ENCODE measurements at regions not wholly inside any gene's neighbourhood (a gene's known extent, or its start where the extent isn't known, plus 50 kb on each side); places are given as distances from the start of the nearest gene placed in this dataset.
"Not testable (repeated sequence)": the region's sequence is repeated elsewhere in the genome, so short reads cannot be mapped to it uniquely, and the experiment has no call there.

DNA sequence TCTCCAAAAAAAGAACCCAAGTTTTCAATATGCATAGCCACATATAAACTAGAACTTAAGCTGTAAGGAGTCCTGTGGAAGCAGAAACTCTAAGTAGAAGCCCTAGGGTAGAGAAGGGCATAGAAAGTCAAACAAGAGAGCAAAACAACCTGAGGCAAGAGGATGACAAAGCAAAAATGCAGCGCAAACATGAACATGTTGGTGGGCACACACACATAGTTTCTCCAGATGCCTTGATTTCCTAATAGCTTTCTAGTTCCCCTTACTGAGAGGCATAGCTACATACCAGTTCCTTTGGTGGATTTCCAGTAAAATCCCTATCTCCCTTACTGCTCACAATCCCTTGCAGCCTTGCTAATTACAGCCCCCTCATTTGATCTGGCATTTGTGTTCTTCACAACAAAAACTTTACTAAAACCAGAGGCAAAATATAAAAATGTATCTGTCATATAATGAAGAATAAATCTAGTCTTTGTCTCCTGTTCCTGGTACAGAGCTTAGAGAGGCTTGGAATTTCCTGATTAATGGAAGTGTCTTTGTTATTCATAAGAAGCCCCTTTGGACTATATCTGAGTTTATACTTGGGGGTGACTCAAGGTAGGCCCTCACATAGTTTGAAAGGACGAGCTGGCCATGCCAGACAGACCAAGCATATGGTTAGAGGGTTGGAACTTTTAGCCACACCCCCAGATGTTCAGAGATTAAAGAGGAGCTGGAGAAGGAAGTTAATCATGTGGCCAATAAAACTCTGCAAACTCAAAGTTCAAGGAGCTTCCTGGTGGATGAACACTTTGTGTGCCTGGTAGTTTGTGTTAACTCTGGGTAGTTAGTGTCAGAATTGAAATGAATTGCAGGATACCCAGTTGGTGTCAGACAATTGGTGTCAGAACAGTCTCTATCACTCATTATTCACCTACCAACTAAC is 52.7 kb upstream of the ZCCHC13 start:
- no peak for DNase-seq (ENCODE audit: low read depth in 4 of 4, low spot score in 2 of 4)

GRCh38 chrX:74250574-74250973 is 53.4 kb upstream of the ZCCHC13 start:
- DNase-seq (ENCODE audit: low read depth in 4 of 4, low spot score in 2 of 4): no peak

DNA sequence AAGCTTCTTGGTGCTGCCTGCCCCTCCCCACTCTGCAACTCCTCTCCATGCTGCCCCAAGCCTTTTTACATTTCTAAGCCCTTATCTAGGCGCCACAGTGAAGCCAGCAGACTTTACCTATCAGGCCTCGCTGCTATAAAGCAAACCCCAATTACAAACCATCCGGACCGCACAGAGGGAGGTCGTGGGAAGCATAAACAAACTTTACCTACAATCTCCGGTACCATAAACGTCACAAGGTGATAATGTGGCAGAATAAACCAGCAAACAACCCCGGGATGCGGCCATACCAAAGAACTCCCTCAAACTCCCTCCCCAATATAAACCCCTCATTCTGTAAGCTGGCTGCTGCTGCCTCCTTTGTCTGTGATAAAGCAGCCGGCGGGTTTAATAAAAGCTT is 54.0 kb upstream of the ZCCHC13 start:
- no peak for DNase-seq (ENCODE audit: low read depth in 4 of 4, low spot score in 2 of 4)

GRCh38 chrX:74248889-74249288 is 55.1 kb upstream of the ZCCHC13 start:
- DNase-seq (ENCODE audit: low read depth in 4 of 4, low spot score in 2 of 4): no peak

- no peak for DNase-seq (ENCODE audit: low read depth in 4 of 4, low spot score in 2 of 4)
Observed at GRCh38 chrX:74246524-74246923, 57.5 kb upstream of the ZCCHC13 start.

GRCh38 chrX:74242484-74243138 is 61.4 kb upstream of the ZCCHC13 start:
- no peak for DNase-seq (ENCODE audit: low read depth in 4 of 4, low spot score in 2 of 4)

DNA sequence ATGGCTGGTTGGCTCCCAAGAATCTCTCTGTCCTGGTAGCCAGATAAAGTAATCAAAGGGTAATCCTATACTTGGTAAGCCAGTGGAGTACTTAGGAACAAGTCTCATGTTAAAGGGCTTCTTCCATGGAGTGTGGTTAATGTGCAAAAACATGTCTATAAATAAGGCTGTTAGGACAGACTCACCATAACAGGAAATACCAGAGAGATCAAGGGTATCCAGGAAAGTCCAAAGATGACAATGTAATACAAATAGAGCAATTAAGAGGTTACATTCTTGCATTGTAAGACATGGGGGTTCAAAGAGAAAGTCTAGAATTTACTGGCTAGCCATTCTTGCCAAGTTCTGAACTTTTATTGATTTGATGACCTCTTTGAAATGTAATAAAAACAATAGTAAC is 61.9 kb upstream of the ZCCHC13 start:
- no peak for DNase-seq (ENCODE audit: low read depth in 4 of 4, low spot score in 2 of 4)

DNA sequence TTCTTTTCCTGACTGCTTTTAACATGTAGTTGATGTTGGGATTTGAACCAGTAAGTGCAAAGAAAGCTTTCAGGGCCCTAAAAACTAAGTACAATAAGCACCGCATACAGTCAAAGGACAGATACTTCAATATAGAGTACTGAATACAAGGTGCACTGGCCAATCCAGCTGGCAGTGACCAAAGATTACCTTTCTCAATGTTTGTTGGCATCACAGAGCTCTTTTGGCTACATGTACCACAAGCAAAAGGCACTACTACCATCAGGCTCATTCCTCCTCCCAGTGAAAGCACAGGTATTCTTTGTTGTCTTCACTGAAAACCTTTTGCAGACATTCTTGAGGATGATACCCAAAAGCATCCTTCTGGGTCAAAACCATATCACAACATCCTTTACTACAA is 65.2 kb upstream of the ZCCHC13 start:
- DNase-seq (ENCODE audit: low read depth in 4 of 4, low spot score in 2 of 4): no peak

DNA sequence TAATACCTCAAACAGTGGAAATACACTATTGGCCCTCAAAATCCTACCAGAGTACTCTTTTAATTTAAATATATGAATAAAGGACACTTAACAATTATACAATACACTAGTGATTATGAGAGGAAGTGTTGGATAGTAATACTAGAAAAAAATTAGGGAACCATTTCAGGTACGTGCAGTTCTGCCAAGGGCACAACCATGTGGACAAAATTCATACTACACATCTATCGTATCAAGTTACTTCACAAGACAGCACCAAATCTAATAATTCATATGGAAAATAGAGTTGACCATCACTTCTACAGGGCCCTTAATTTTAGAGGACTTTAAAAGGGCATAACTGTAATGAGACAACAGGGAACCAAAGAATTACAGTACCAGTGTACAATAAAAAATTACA is 69.2 kb upstream of the ZCCHC13 start:
- no peak for DNase-seq (ENCODE audit: low read depth in 4 of 4, low spot score in 2 of 4)

- DNase-seq (ENCODE audit: low read depth in 4 of 4, low spot score in 2 of 4): no peak
Observed at GRCh38 chrX:74232859-74233258, 71.1 kb upstream of the ZCCHC13 start.

DNA sequence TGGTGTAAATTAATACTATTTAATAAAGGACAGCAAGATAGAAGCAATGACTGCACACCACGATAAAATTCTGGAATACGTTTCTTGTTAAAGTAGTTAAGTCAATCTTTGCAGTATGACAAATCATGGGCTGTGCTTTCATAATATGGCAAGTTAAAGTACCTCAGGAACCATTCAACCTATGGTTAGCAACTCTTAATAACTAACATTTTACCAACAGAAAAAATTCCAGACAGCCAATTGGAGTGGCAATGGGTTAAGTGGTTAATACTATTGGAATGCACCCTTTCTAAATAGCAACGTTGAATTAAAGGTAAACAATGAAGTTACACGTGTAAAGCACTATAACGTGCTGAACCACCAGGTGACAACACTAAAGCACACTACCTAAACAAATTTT is 72.4 kb upstream of the ZCCHC13 start:
- no peak for DNase-seq (ENCODE audit: low read depth in 4 of 4, low spot score in 2 of 4)

- no peak for DNase-seq (ENCODE audit: low read depth in 4 of 4, low spot score in 2 of 4)
Observed at GRCh38 chrX:74230094-74230493, 73.9 kb upstream of the ZCCHC13 start.

- no peak for DNase-seq (ENCODE audit: low read depth in 4 of 4, low spot score in 2 of 4)
Observed at GRCh38 chrX:74225111-74225510, 78.9 kb upstream of the ZCCHC13 start.

DNA sequence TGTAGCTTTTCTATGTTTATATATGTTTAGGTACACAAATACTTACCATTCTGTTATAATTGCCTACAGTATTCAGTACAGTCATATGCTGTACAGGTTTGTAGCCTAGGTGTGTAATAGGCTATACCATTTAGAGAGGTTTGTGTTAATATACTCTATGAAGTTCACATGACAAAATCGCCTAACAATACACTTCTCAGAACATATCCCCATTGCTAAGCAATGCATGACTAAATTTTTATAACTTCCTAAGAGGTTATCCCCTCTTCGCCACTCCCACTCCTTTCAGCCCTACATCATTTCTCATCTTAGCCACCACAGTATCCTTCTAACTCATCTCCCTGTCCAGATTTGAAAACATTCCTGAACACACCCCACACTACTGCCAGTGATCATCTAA is 83.7 kb upstream of the ZCCHC13 start:
- DNase-seq (ENCODE audit: low read depth in 4 of 4, low spot score in 2 of 4): no peak

- DNase-seq (ENCODE audit: low read depth in 4 of 4, low spot score in 2 of 4): no peak
Observed at GRCh38 chrX:74218895-74219294, 85.1 kb upstream of the ZCCHC13 start.

GRCh38 chrX:74216421-74216820 is 87.6 kb upstream of the ZCCHC13 start:
- DNase-seq (ENCODE audit: low read depth in 4 of 4, low spot score in 2 of 4): no peak

- no peak for DNase-seq (ENCODE audit: low read depth in 4 of 4, low spot score in 2 of 4)
Observed at GRCh38 chrX:74211911-74212310, 92.1 kb upstream of the ZCCHC13 start.

GRCh38 chrX:74207539-74207938 is 96.4 kb upstream of the ZCCHC13 start:
- no peak for DNase-seq (ENCODE audit: low read depth in 4 of 4, low spot score in 2 of 4)

- DNase-seq (ENCODE audit: low read depth in 4 of 4, low spot score in 2 of 4): no peak
Observed at GRCh38 chrX:74195605-74196004, 108.4 kb upstream of the ZCCHC13 start.

DNA sequence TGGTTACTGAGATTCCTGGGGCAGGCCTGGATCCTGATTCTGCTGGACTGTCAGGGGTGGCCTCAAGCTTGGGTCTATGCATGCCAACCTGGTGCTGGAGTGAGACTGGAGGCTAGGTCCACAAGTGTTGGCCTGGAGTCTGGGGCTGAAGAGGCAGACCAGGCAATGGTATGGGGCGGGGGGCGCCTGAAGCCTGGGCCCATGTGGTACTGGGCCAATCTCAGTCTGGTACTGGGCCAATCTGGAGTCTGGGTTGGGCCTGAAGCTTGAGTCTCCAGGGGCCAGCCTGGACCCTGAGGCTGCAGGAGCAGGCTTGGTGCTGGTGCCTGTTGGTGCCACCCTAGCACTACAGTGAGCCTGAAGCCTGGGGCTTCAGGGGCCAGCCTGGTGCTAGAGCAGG is 108.9 kb upstream of the ZCCHC13 start:
- no peak for DNase-seq (ENCODE audit: low read depth in 4 of 4, low spot score in 2 of 4)

GRCh38 chrX:74187211-74187610 is 116.8 kb upstream of the ZCCHC13 start:
- DNase-seq (ENCODE audit: low read depth in 4 of 4, low spot score in 2 of 4): no peak

DNA sequence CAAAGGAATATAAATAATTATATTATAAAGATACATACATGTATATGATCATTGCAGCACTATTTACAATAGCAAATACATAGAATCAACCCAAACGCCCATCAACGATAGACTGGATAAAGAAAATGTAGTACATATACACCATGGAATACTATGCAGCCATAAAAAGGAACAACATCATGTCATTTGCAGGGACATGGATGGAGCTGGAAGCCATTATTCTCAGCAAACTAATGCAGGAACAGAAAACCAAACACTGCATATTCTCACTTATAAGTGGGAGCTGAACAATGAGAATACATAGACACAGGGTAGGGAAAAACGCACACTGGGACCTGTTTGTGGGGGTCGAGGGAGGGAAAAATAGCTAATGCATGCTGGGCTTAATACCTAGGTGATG is 120.9 kb upstream of the ZCCHC13 start:
- DNase-seq (ENCODE audit: low read depth in 4 of 4, low spot score in 2 of 4): not testable (repeated sequence)

Data from left renal cortex interstitium (tissue), 4 donors.